Spleen (tissue), 11 donors: ENCODE measurements at regions not wholly inside any gene's neighbourhood (a gene's known extent, or its start where the extent isn't known, plus 50 kb on each side); places are given as distances from the start of the nearest gene placed in this dataset.

Experiments used
- DNase-seq: peaks from one replicate; pipeline ENCODE4 v3.0.0-alpha.2; 2020
- H3K27ac ChIP-seq, 8 donors: fragments of 200-600 bp; sonication (generic) in 7 of 8; 1 replicate in 4 of 8; 2 replicates in 4 of 8; pipeline versions ENCODE4 v1.5.0 to v1.8.0; 2016 to 2021; ENCODE audit warnings: inconsistent platforms in 4 of 8, mild to moderate bottlenecking in 4 of 8, moderate library complexity in 1 of 8
- H3K27me3 ChIP-seq, 7 donors: fragments of 200-600 bp; sonication (generic) in 6 of 7; replicated peaks in 1 of 7; 1 replicate in 4 of 7; 2 replicates in 3 of 7; pipeline versions ENCODE4 v1.5.0 to v1.8.0; 2016 to 2021; ENCODE audit warnings: inconsistent platforms in 3 of 7, mild to moderate bottlenecking in 1 of 7
- H3K36me3 ChIP-seq, 6 donors: fragments of 200-600 bp; sonication (generic) in 5 of 6; 1 replicate in 4 of 6; 2 replicates in 2 of 6; pipeline versions ENCODE4 v1.5.0 to v1.8.0; 2016 to 2021; ENCODE audit warnings: inconsistent platforms in 2 of 6
- H3K4me1 ChIP-seq, 6 donors: fragments of 200-600 bp; sonication (generic) in 5 of 6; 1 replicate in 3 of 6; 2 replicates in 3 of 6; pipeline versions ENCODE4 v1.5.0 to v1.8.0; 2016 to 2021; ENCODE audit warnings: inconsistent platforms in 3 of 6
- H3K4me3 ChIP-seq, 8 donors: fragments of 200-600 bp; sonication (generic) in 7 of 8; 1 replicate in 4 of 8; 2 replicates in 4 of 8; pipeline versions ENCODE4 v1.5.0 to v1.8.0; 2016 to 2021; ENCODE audit warnings: inconsistent platforms in 4 of 8, mild to moderate bottlenecking in 4 of 8, moderate library complexity in 2 of 8
- H3K9me3 ChIP-seq, 8 donors: fragments of 200-600 bp; sonication (generic) in 7 of 8; 1 replicate in 4 of 8; 2 replicates in 4 of 8; pipeline versions ENCODE4 v1.5.0 to v1.8.0; 2016 to 2021; ENCODE audit warnings: inconsistent platforms in 4 of 8
- POLR2A ChIP-seq, 3 donors: fragments of 450-650 bp; IDR thresholded peaks; one replicate each; pipeline ENCODE4 v1.5.1; 2017; ENCODE audit warnings: antibody characterized with exemption in 3 of 3, mild to moderate bottlenecking in 1 of 3
- POLR2AphosphoS5 ChIP-seq, 3 donors: sonication (generic); formaldehyde crosslinking; IDR thresholded peaks; one replicate each; pipeline ENCODE4 v1.5.1; 2017; ENCODE audit warnings: antibody characterized with exemption in 3 of 3
- WGBS, 5 donors: extraction: QIAGEN DNeasy Blood & Tissue Kit in 3 of 5; methylation state at CpG; one replicate each; pipeline versions ENCODE4 v1.1.5 to v1.1.7; 2013 to 2018; 5-methylcytosine and 5-hydroxymethylcytosine counted together
- intact Hi-C: fragments of 100-400 bp; cut with DNase I; formaldehyde crosslinking; loops from one replicate; pipeline ENCODE4 v1.15.0; 2023; ENCODE audit warnings: low total_unique reads
- TF ChIP-seq, protein P1 (sequence below), 11 experiments: fragments of 200-600 bp in 7 of 11; fragments of 450-650 bp in 4 of 11; sonication (generic) in 4 of 11; IDR thresholded peaks in 8 of 11; conservative IDR thresholded peaks in 3 of 11; 1 replicate in 7 of 11; 2 replicates in 4 of 11; pipeline versions ENCODE4 v1.4.0 to v1.8.0; 2016 to 2021; ENCODE audit warnings: antibody characterized with exemption in 11 of 11, inconsistent platforms in 4 of 11, mild to moderate bottlenecking in 1 of 11
- donor health status: healthy with polysubstance abuse.
- donor health status: DM: no; HTN: no; CAD: no; lungs with moderate emphysema.
- donor health status: DM: no; HTN: no; CAD: no.
- donor health status: Bipolar disorder and iron deficiency.
- donor health status: healthy.
- donor health status: DM: no; HTN: no; CAD: no.
- donor health status: DM: yes; HTN: yes; CAD: no.

DNA sequence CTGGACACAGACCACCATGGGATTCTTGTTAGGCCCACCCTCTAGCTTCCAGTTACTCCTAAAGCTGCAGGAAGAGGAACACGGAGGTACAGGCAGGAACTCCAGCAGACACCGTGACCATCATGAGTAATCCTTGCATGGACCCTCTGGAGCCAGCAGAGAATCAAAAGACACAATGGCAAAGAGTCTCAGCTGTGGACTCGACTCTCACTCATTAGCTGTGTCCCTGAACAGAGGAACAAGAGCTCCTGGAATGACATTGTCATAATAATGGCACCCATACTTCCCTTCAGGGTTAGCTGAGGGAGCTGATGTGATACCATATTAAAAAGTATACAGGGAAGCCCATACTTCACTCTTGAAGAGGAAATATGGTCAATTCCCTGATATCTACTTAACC lies 176.3 kb upstream of the ASIC2 start:
- Histone ChIP-seq H3K36me3 (no peaks in the 10 kb centered on the region), H3K27ac (no peak overlapping the region), H3K4me1 (no peaks in the 10 kb centered on the region), H3K27me3 (no peaks in the 10 kb centered on the region), H3K9me3 (peaks cover 0 to 13% (median 0%) of the 10 kb centered on the region in 8 donors), H3K4me3 (no peak overlapping the region)
- 62 to 77% (median 74%) methylated on average over 3 of the region's 3 CpGs for WGBS, 5 donors
- no peak for TF ChIP-seq POLR2A (IDR thresholded peaks at IDR 0.05)
- TF ChIP-seq POLR2AphosphoS5 (IDR thresholded peaks at IDR 0.05), result no peak
- TF ChIP-seq, protein P1, sequence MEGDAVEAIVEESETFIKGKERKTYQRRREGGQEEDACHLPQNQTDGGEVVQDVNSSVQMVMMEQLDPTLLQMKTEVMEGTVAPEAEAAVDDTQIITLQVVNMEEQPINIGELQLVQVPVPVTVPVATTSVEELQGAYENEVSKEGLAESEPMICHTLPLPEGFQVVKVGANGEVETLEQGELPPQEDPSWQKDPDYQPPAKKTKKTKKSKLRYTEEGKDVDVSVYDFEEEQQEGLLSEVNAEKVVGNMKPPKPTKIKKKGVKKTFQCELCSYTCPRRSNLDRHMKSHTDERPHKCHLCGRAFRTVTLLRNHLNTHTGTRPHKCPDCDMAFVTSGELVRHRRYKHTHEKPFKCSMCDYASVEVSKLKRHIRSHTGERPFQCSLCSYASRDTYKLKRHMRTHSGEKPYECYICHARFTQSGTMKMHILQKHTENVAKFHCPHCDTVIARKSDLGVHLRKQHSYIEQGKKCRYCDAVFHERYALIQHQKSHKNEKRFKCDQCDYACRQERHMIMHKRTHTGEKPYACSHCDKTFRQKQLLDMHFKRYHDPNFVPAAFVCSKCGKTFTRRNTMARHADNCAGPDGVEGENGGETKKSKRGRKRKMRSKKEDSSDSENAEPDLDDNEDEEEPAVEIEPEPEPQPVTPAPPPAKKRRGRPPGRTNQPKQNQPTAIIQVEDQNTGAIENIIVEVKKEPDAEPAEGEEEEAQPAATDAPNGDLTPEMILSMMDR (IDR thresholded peaks at IDR 0.05 in 8 of 11, conservative IDR thresholded peaks at IDR 0.05 in 3 of 11), result no peak
- intact Hi-C loops, result no loop called here
- no peak for DNase-seq

DNA sequence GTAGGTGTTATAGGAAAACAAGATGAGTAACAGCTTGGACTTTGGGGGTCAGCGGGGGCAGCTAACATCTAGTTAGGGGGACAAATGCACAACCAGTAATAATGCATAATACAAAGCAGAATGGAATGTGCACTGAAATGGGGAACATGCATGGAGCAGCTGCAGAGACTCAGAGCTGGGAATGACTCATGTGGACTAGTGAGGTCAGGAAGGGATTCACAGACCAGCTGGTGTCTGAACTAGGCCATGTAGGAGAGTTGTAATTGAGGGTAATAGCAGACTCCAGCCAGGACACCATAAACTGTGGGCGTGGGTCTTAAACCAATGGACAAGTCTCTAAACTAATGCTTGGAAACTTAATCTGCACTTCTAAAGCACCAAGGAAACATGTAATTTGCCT lies 176.8 kb upstream of the ASIC2 start:
- Histone ChIP-seq H3K27me3 (no peaks in the 10 kb centered on the region), H3K4me3 (no peak overlapping the region), H3K27ac (no peak overlapping the region), H3K9me3 (peaks cover 0 to 13% (median 0%) of the 10 kb centered on the region in 8 donors), H3K4me1 (no peaks in the 10 kb centered on the region), H3K36me3 (no peaks in the 10 kb centered on the region)
- WGBS, 5 donors, result 67 to 91% (median 72%) methylated on average over 2 of the region's 2 CpGs
- intact Hi-C loops, result no loop called here
- TF ChIP-seq POLR2AphosphoS5 (IDR thresholded peaks at IDR 0.05), result peak in 1 of 3 donors; percentile 20
- TF ChIP-seq POLR2A (IDR thresholded peaks at IDR 0.05), result no peak
- no peak for DNase-seq

DNA sequence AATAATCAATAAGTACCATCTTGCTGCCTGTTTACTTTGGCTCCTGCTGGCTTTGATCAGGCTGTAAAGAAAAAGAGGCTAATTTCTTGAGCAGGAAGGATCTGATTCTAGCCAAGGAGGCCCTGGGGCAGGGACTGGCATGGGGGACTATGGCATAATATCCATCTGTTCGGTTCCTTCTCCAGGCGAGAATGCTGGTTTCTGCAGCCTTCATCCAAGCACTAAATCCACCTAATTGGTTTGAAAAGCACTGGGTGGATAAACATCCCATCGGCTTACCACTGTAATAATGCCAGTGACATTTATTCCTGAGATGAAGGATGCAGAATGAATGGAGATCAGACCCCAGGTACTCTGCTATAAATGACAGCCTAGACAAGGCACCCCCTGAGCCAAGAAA lies 180.0 kb upstream of the ASIC2 start:
- Histone ChIP-seq H3K36me3 (no peaks in the 10 kb centered on the region), H3K4me1 (no peaks in the 10 kb centered on the region), H3K27me3 (peaks cover 0 to 3% (median 0%) of the 10 kb centered on the region in 7 donors), H3K4me3 (no peak overlapping the region), H3K27ac (no peak overlapping the region), H3K9me3 (no peaks in the 10 kb centered on the region)
- WGBS, 5 donors, result 80 to 93% (median 83%) methylated on average over 3 of the region's 3 CpGs
- DNase-seq, result no peak
- intact Hi-C loops, result no loop called here
- TF ChIP-seq POLR2AphosphoS5 (IDR thresholded peaks at IDR 0.05) (no peak), POLR2A (IDR thresholded peaks at IDR 0.05) (no peak)
- TF ChIP-seq, protein P1 (IDR thresholded peaks at IDR 0.05 in 8 of 11, conservative IDR thresholded peaks at IDR 0.05 in 3 of 11), result no peak

DNA sequence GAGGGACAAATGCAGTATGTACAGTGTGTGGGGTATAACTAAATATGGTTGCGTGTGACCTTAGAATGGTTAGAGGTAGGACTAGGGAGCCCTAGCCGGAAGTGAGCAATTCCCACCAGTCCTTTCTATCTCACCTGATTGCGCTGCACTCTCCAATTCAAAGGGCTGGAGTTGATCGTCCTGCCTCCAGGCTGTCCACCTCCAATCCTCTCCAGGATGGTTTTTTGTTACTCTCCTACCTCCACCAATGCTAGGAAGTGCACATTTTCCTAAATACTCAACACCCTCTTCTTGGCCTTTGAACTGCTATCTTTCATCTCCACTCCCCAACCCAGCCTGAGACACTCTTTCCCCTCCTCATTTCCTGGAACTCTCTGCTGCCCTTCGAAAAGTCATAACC lies 181.7 kb upstream of the ASIC2 start:
- TF ChIP-seq POLR2AphosphoS5 (IDR thresholded peaks at IDR 0.05) (no peak), POLR2A (IDR thresholded peaks at IDR 0.05) (no peak)
- TF ChIP-seq, protein P1 (IDR thresholded peaks at IDR 0.05 in 8 of 11, conservative IDR thresholded peaks at IDR 0.05 in 3 of 11), result no peak
- Histone ChIP-seq H3K9me3 (no peaks in the 10 kb centered on the region), H3K36me3 (no peaks in the 10 kb centered on the region), H3K4me1 (no peaks in the 10 kb centered on the region), H3K4me3 (no peak overlapping the region), H3K27ac (no peak overlapping the region), H3K27me3 (peaks cover 0 to 10% (median 0%) of the 10 kb centered on the region in 7 donors)
- DNase-seq, result no peak
- WGBS, 5 donors, result 67 to 75% (median 71%) methylated on average over 5 of the region's 5 CpGs
- intact Hi-C loops, result no loop called here

DNA sequence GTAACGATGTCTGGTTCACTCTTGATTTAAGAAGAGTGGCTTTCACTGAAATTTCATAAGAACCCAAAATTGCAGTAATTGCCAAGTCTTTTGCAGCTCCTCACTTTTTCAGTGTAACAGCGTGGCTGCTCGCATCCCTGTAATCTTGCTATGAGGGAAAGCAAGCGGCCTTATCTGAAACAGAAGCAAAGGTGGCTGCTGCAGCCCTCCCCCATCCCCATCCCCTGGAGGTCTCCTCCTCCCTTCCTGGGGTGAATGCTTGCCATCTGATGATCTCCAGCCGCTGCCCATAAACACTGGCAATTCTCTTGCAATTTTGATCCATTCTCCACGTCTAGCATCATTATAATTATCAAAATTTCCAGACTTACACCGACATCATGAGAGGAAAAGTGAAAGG lies 182.5 kb upstream of the ASIC2 start:
- Histone ChIP-seq H3K4me3 (no peak overlapping the region), H3K9me3 (no peaks in the 10 kb centered on the region), H3K4me1 (no peaks in the 10 kb centered on the region), H3K36me3 (no peaks in the 10 kb centered on the region), H3K27ac (no peak overlapping the region), H3K27me3 (peaks cover 0 to 12% (median 0%) of the 10 kb centered on the region in 7 donors)
- 50 to 63% (median 56%) methylated on average over 7 of the region's 7 CpGs for WGBS, 5 donors
- intact Hi-C loops, result no loop called here
- DNase-seq, result no peak
- TF ChIP-seq POLR2A (IDR thresholded peaks at IDR 0.05), result no peak
- TF ChIP-seq, protein P1 (IDR thresholded peaks at IDR 0.05 in 8 of 11, conservative IDR thresholded peaks at IDR 0.05 in 3 of 11), result no peak
- no peak for TF ChIP-seq POLR2AphosphoS5 (IDR thresholded peaks at IDR 0.05)
